OCI-LY7 (cell line): ENCODE measurements at regions not wholly inside any gene's neighbourhood (a gene's known extent, or its start where the extent isn't known, plus 50 kb on each side); places are given as distances from the start of the nearest gene placed in this dataset.

Source experiments
- BruUV-seq: library from RNA; stranded (reverse); fragments of 400-500 nt; replicated peaks from 2 replicates; lab custom pipeline; 2021; lab: Mats Ljungman, UMichigan
- CTCF ChIA-PET: fragments of 300-600 bp; sonication (Branson Sonifier 250); formaldehyde crosslinking; loops from one replicate; lab custom pipeline; 2022; ENCODE audit warnings: antibody characterized with exemption; ENCODE audit not compliant: unreplicated experiment; lab: Charles Lee
- POLR2A ChIA-PET: fragments of 300-600 bp; sonication (Branson Sonifier 250); formaldehyde crosslinking; loops from one replicate; lab custom pipeline; 2022; ENCODE audit warnings: antibody characterized with exemption; lab: Charles Lee
- DNase-seq: peaks from one replicate; pipeline ENCODE4 v3.0.0-alpha.2; 2015; ENCODE audit warnings: low spot score
- H2AFZ ChIP-seq: fragments of 200-600 bp; sonication (generic), shearing (Covaris generic); 2 replicates; pipeline ENCODE4 v1.6.1; 2014; ENCODE audit warnings: mild to moderate bottlenecking, antibody characterized with exemption, low read length, moderate library complexity
- H3K27ac ChIP-seq: fragments of 200-600 bp; sonication (generic); 2 replicates; pipeline ENCODE4 v1.5.1; 2014; ENCODE audit warnings: mixed run types, low read depth, mild to moderate bottlenecking, moderate library complexity, low read length, inconsistent platforms; ENCODE audit not compliant: poor library complexity, severe bottlenecking
- H3K36me3 ChIP-seq: fragments of 200-600 bp; sonication (generic); 2 replicates; pipeline ENCODE4 v1.6.1; 2014; ENCODE audit warnings: mild to moderate bottlenecking, antibody characterized with exemption, low read length, moderate library complexity, mixed read lengths; ENCODE audit not compliant: insufficient read depth
- H3K4me1 ChIP-seq: fragments of 200-600 bp; sonication (generic); 2 replicates; pipeline ENCODE4 v1.5.1; 2014; ENCODE audit warnings: mild to moderate bottlenecking, low read length; ENCODE audit not compliant: insufficient read depth, poor library complexity, severe bottlenecking
- H3K4me2 ChIP-seq: fragments of 200-600 bp; sonication (generic); 2 replicates; pipeline ENCODE4 v1.6.1; 2014; ENCODE audit warnings: mild to moderate bottlenecking, low read length
- H3K4me3 ChIP-seq: fragments of 200-600 bp; sonication (generic); 2 replicates; pipeline ENCODE4 v1.5.1; 2014; ENCODE audit warnings: mild to moderate bottlenecking, low read depth, low read length; ENCODE audit not compliant: poor library complexity, severe bottlenecking
- H3K79me2 ChIP-seq: fragments of 200-600 bp; sonication (generic); 2 replicates; pipeline ENCODE4 v1.6.1; 2016; ENCODE audit warnings: low read depth, mild to moderate bottlenecking, low read length, moderate library complexity, mixed read lengths; ENCODE audit not compliant: insufficient read depth
- H3K9me2 ChIP-seq: fragments of 200-600 bp; sonication (generic); 2 replicates; pipeline ENCODE4 v1.6.1; 2016; ENCODE audit warnings: mild to moderate bottlenecking, low read length, mixed read lengths; ENCODE audit not compliant: insufficient read depth
- H3K9me3 ChIP-seq: fragments of 200-600 bp; sonication (generic); 2 replicates; pipeline ENCODE4 v1.6.1; 2014; ENCODE audit warnings: mild to moderate bottlenecking, mixed run types, low read length, mixed read lengths
- H4K20me1 ChIP-seq: fragments of 200-600 bp; sonication (generic); 2 replicates; pipeline ENCODE4 v1.6.1; 2014; ENCODE audit warnings: mild to moderate bottlenecking, antibody characterized with exemption, low read length, moderate library complexity, mixed read lengths; ENCODE audit not compliant: insufficient read depth
- EZH2phosphoT487 ChIP-seq: fragments of 200-600 bp; sonication (generic); IDR thresholded peaks from 2 replicates; pipeline ENCODE4 v1.6.1; 2018; ENCODE audit warnings: low read depth, borderline replicate concordance, mild to moderate bottlenecking, mixed run types, antibody characterized with exemption, low read length, moderate library complexity, mixed read lengths
- intact Hi-C: fragments of 100-400 bp; cut with micrococcal nuclease; formaldehyde crosslinking; loops from one replicate; pipeline ENCODE4 v1.10.0; 2022; ENCODE audit not compliant: unreplicated experiment
- TF ChIP-seq, protein P1 (sequence below): fragments of 200-600 bp; sonication (generic); conservative IDR thresholded peaks from 2 replicates; pipeline ENCODE4 v1.5.1; 2014; ENCODE audit warnings: mild to moderate bottlenecking, antibody characterized with exemption, low read length, moderate library complexity, mixed read lengths

DNA sequence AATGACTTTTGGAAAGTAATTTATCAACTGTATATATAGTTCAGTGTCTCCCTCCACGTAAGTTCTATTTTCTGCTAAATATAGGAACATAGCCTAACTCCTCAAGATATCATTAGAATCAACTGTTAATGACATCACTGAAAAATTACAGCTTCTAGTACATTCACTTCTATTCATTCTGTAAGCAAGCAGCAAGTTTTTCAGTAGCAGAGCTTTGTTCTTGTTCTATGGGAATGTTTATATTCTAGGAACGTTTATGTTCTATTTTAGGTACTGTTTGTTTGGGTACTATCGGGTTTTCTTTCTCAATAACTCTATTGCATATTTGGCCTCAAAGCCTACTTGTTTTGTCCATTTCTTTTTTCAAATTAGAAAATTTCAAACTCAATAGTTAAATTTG is 525.6 kb downstream of the EPHA7 start:
- Histone ChIP-seq H2AFZ (no peak overlapping the region), H3K4me2 (no peak overlapping the region), H3K9me2 (no peaks in the 10 kb centered on the region), H3K79me2 (no peaks in the 10 kb centered on the region), H3K27ac (no peak overlapping the region), H3K4me1 (no peaks in the 10 kb centered on the region), H3K4me3 (no peak overlapping the region), H3K9me3 (no peaks in the 10 kb centered on the region), H3K36me3 (no peaks in the 10 kb centered on the region), H4K20me1 (no peaks in the 10 kb centered on the region)
- TF ChIP-seq EZH2phosphoT487, result no peak
- TF ChIP-seq, protein P1, sequence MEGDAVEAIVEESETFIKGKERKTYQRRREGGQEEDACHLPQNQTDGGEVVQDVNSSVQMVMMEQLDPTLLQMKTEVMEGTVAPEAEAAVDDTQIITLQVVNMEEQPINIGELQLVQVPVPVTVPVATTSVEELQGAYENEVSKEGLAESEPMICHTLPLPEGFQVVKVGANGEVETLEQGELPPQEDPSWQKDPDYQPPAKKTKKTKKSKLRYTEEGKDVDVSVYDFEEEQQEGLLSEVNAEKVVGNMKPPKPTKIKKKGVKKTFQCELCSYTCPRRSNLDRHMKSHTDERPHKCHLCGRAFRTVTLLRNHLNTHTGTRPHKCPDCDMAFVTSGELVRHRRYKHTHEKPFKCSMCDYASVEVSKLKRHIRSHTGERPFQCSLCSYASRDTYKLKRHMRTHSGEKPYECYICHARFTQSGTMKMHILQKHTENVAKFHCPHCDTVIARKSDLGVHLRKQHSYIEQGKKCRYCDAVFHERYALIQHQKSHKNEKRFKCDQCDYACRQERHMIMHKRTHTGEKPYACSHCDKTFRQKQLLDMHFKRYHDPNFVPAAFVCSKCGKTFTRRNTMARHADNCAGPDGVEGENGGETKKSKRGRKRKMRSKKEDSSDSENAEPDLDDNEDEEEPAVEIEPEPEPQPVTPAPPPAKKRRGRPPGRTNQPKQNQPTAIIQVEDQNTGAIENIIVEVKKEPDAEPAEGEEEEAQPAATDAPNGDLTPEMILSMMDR, result no peak
- DNase-seq, result no peak
- CTCF ChIA-PET, result no interaction called here
- intact Hi-C loops, result no loop called here
- POLR2A ChIA-PET, result no interaction called here
- BruUV-seq, result no TSS peak

- H3K4me2 ChIP-seq, result no peak overlapping the region
- H3K4me1 ChIP-seq, result no peaks in the 10 kb centered on the region
- no peaks in the 10 kb centered on the region for H3K36me3 ChIP-seq
- no peak overlapping the region for H3K27ac ChIP-seq
- no peaks in the 10 kb centered on the region for H3K9me2 ChIP-seq
- ChIA-PET POLR2A (no interaction called here), CTCF (no interaction called here)
- no peaks in the 10 kb centered on the region for H3K9me3 ChIP-seq
- TF ChIP-seq EZH2phosphoT487, result no peak
- TF ChIP-seq, protein P1, result no peak
- BruUV-seq, result no TSS peak
- no peak overlapping the region for H3K4me3 ChIP-seq
- H3K79me2 ChIP-seq, result no peaks in the 10 kb centered on the region
- DNase-seq, result no peak
- no peak overlapping the region for H2AFZ ChIP-seq
- H4K20me1 ChIP-seq, result no peaks in the 10 kb centered on the region
- intact Hi-C loops, result no loop called here
Measured at GRCh38 chr6:92892626-92893170, 526.7 kb downstream of the EPHA7 start.

DNA sequence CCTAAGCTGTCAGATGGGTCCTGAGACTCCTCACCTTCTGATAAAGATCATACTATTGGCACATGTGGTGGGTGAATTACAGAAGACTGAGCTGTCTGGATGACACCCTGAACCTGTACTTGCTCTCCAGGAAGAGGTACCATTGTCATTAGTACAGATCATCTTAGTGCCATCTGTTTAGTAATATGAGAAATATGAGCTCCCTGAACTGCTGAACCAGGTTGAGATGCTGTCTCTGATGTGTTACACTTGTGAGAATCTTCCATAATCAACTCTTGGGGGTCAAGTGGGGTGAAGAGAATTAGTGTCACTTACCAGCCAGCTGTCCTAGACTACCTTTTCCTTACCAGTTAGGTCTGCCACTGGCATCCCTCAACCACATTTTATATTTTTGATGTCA is 531.0 kb downstream of the EPHA7 start:
- CTCF ChIA-PET, result no interaction called here
- BruUV-seq, result no TSS peak
- intact Hi-C loops, result no loop called here
- POLR2A ChIA-PET, result no interaction called here
- H2AFZ ChIP-seq, result no peak overlapping the region
- no peaks in the 10 kb centered on the region for H3K79me2 ChIP-seq
- H3K4me2 ChIP-seq, result no peak overlapping the region
- no peak for DNase-seq
- no peaks in the 10 kb centered on the region for H3K9me3 ChIP-seq
- H3K9me2 ChIP-seq, result no peaks in the 10 kb centered on the region; the same call in 1 of the 2 replicates
- no peaks in the 10 kb centered on the region for H3K4me1 ChIP-seq
- no peak for TF ChIP-seq EZH2phosphoT487
- TF ChIP-seq, protein P1, result no peak
- no peak overlapping the region for H3K4me3 ChIP-seq
- no peak overlapping the region for H3K27ac ChIP-seq
- H4K20me1 ChIP-seq, result no peaks in the 10 kb centered on the region
- no peaks in the 10 kb centered on the region for H3K36me3 ChIP-seq
